D721Med (cell line): ENCODE measurements at regions not wholly inside any gene's neighbourhood (a gene's known extent, or its start where the extent isn't known, plus 50 kb on each side); places are given as distances from the start of the nearest gene placed in this dataset.

Source experiments
- DNase-seq: peaks from one replicate; pipeline ENCODE4 v3.0.0; 2011; ENCODE audit warnings: low spot score; ENCODE audit not compliant: insufficient read length
- FAIRE-seq: peaks from 2 replicates; lab custom pipeline; 2011; peaks lifted over from hg19 to GRCh38; lab: Jason Lieb, UNC
- TF ChIP-seq, protein P1 (sequence below): IDR thresholded peaks from 2 replicates; pipeline ENCODE4 v1.5.1; 2012; ENCODE audit warnings: mild to moderate bottlenecking, control low read depth; ENCODE audit not compliant: insufficient read depth; ENCODE audit errors: missing control alignments

DNA sequence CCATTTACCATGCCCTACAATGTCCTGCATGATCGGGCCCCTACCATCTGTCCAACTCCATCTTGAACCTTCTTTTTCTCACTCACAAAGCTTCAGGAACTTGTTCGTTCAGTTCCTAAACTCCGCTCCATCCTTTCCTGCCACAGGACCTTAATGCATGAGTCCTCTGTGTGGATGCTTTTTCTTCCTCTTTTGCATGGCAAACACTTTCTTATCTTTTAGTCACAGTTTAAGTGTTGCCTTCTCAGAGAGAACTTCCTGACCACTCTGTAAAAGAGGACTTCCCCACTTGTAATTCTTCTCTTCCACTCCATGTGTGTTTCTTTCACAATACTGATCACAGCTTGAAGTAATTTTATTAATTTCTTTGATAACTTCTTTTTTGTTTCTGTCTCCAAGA, 54.4 kb upstream of the ETV6 start:
- TF ChIP-seq, protein P1, sequence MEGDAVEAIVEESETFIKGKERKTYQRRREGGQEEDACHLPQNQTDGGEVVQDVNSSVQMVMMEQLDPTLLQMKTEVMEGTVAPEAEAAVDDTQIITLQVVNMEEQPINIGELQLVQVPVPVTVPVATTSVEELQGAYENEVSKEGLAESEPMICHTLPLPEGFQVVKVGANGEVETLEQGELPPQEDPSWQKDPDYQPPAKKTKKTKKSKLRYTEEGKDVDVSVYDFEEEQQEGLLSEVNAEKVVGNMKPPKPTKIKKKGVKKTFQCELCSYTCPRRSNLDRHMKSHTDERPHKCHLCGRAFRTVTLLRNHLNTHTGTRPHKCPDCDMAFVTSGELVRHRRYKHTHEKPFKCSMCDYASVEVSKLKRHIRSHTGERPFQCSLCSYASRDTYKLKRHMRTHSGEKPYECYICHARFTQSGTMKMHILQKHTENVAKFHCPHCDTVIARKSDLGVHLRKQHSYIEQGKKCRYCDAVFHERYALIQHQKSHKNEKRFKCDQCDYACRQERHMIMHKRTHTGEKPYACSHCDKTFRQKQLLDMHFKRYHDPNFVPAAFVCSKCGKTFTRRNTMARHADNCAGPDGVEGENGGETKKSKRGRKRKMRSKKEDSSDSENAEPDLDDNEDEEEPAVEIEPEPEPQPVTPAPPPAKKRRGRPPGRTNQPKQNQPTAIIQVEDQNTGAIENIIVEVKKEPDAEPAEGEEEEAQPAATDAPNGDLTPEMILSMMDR, result no peak
- DNase-seq (no peak), FAIRE-seq (no peak)

DNA sequence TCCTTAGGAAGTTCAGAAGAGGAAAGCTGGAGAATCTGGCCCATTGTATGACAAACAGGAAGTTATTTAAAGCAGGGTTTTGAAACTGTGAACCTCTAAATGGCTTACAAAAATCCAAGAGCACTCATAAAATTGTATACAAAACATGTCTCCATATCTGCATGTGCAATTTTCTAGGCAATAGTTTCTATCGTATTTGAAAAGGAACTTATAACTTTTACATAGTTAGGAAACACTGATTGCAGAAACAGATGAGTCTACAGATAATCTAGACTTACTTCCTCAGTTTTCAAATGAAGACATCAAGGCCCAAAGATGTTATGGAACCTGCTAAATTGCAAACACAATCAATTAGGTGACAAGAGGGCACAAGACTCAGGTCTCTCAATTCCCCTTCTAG, 53.3 kb upstream of the ETV6 start:
- TF ChIP-seq, protein P1, result no peak
- FAIRE-seq, result no peak

DNA sequence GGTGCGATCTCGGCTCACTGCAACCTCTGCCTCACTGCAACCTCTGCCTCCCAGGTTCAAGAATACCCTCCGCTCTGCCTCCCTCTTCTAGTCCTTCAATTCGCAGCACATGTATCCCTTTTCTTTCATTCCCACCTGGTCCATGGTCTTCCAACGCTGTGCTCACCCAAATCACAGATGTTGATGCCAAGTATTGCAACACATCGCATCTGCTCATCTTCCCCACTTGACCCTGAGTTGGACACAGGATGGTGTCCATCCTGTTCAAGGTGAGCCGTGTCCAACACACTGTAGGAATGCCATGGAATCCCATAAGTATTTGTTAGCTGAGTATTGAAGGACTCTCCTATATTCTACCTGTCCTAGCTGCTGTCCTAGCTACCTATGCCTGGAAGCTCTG, 50.6 kb upstream of the ETV6 start:
- TF ChIP-seq, protein P1, result no peak
- no peak for DNase-seq
- FAIRE-seq, result no peak

More for the DNA sequence above, 53.3 kb upstream of the ETV6 start:
- no peak for DNase-seq
